H1 (cell line): ENCODE measurements at regions not wholly inside any gene's neighbourhood (a gene's known extent, or its start where the extent isn't known, plus 50 kb on each side); places are given as distances from the start of the nearest gene placed in this dataset.

Experiments used
- GTF2F1 ChIP-seq: IDR thresholded peaks from 2 replicates; pipeline ENCODE4 v1.6.1; 2012; ENCODE audit warnings: low read depth, low read length, improper control_type of control experiment, borderline replicate concordance
- NANOG ChIP-seq: IDR thresholded peaks from 2 replicates; pipeline ENCODE4 v1.6.1; 2011; ENCODE audit warnings: low read length, low read depth, mild to moderate bottlenecking, inconsistent platforms; ENCODE audit not compliant: insufficient read depth, poor library complexity, severe bottlenecking

- TF ChIP-seq GTF2F1 (no peak), NANOG (no peak)
These were observed 133.9 kb downstream of the TTC32 start (continued) for GRCh38 chr2:19767899-19768298.
